CD1c-positive myeloid dendritic cell (primary cell): ENCODE measurements at regions not wholly inside any gene's neighbourhood (a gene's known extent, or its start where the extent isn't known, plus 50 kb on each side); places are given as distances from the start of the nearest gene placed in this dataset.
"Not testable (repeated sequence)": the region's sequence is repeated elsewhere in the genome, so short reads cannot be mapped to it uniquely, and the experiment has no call there.

Experiments used
- DNase-seq: peaks from one replicate; pipeline ENCODE4 v3.0.0-alpha.2; 2016; ENCODE audit errors: extremely low spot score

DNA sequence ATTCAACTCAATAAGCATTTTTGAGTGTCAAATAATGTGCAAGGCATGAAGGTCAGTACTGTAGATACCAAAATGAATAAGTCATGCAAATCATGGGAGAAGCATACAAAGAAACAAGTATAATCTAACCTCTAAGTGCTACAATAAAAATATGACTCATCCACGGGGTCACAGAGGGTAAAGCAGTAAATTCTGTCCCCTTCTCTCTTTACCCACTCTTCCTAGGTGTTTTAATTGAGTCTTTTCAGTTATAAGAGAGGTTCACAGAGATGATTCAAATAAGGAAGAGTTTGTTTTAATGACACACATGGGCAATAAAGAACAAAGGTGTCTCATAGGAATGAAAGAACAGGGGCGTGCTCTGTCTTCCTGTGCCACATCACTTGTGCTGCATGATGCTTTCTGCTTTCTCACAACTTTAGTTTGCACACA is 71.5 kb upstream of the DAAM1 start:
- no peak for DNase-seq

DNA sequence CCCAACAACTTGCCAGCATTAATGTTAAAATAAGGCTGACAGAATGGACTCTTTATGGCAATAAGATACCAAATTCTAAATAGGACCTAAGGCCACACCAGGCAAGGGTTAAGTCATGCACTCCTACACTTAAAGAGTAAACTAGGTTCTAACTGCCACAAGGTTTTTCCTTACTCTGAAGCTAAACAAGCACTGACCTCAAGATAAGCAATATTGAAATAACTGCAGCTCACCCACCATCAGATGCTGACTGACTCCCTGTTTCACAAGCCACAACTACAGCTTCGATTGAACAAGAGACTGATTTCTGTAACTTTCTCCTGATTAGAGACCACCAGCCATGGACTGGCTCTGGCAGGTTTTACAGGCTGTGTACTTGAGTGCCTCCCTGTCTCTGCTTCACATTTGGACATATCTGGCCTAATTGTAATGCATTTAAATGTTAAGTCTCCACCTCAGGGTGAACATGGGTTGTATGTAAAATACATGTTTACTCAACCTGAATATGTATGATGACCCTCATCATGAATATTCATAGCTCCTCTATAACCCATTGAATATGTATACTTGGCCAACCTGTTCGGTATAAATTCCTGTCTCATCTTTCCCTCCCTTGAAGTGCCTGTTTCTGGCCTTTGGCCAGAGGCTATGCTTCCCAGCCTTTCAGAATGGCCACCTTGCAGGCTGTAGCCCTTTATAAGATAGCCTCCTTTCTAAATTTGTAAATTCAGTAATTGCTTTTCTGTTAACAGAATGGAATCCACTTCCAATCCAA is 70.5 kb upstream of the DAAM1 start:
- no peak for DNase-seq

DNA sequence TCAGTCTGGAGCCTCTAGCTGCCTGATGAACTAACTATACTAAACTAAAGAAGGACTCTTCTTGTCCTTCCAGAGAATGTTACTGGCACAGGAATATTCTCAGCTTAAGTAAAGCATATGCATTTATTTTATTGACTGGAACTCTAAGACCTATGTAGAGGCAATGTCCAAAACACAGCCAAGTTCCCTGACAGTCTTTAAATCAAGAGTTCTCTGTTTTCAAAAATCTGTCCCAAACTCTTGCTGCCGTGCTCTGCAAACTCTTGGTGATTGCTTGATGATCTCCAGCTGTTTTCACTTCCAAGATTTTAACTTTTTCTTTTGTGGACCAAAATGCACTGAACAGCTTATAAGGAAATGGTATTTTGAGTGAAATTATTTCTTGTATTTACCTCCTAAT is 67.5 kb upstream of the DAAM1 start:
- no peak for DNase-seq

DNA sequence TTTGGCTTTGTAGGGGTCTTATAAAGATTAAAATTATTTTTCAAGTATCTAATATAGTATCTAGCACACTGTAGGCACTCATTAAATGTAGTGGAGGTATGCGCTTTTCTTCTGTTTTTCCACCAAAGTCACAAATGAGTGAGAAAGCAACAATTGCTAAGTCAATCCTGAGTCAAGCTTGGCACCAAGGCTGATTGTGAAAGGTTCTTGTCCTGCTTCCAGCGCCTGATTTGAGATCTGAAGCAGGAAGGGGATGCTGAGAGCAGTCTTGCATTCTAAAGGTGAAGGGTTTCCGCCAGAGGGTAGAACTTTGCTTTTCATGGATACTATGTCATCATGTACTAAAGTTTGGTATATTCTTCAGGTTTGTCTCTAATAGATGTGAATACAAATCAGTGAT is 64.9 kb upstream of the DAAM1 start:
- no peak for DNase-seq

DNA sequence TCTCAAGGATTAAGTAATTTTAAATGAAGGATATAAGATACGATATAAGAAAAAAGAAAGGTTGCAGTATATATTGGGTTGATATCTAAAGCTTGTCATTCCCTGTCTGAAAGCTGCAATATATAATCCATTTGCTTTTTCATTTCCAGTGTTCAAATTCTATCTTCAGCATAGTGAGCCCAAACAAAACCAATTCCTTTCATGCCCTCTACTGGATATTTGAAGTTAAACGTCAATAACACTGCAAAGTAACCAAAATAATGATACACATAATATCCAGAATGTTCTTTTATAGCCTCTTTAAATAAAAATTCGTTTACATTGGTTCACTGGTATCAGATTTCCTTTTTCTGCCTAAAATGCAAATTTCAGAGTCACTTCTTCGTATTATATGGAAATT is 64.5 kb upstream of the DAAM1 start:
- no peak for DNase-seq

DNA sequence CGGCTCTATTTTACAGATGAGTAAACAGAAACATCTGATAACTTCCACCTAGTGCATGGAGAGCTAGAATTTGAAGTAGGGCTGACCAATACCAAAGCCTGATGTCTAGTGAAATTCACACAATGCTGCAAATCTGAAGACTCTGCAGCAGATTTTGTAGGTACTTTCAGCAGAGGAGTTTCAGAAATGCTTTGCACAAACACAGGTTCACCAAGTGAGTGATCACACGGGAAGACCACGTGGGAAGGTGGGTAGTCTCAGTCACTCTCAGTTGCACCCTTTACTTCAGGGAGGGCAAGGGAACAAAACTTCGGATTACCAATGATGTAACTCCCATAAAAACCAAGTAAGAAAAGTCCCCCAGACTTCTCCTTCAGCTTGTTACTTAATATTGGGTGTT is 63.3 kb upstream of the DAAM1 start:
- no peak for DNase-seq

DNA sequence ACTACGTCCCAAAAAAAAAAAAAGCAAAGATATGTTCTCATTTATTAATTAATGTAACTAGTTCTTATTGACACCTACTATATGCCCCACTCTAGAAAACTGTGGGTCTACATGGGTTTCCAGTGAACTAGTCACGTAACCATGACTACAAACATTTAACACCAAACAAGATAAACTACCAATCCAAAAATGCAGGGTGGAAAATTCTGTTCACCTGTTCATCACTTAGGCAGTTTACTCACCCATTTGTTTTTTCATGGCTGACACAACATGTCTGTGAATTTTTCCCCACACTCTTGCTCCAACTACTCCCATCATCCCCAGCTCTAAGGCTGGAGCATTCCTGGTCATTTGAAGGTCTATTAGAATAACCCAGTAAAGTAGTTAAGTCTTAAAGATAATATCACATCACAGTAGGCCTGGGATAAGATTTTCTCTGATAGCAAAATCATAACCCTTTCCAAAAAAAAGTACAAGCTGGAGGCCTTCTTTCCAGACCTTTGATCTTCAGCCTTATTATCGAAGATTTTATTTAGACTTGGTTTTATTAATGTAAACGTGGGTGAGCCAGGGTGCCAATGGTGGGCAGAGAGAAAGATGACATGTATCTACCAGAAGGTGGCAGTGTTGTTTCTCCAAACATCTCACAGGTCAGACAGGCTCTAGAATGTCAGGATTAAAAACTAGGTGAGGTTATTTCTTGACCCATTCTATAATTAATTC is 61.6 kb upstream of the DAAM1 start:
- peak; percentile 73 for DNase-seq

DNA sequence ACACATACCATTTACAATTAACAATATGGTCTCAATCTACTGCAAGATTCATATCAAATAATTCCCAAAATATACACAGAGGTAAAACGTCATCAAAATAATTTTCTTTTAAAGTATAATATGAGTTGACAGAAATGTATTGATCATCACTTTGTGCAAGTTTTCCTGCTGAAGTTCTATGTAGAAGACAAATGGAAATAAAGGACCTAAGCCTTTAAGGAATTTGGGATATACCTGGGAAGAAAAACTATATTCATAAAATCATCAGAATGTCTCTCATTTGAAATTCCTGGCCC is 61.1 kb upstream of the DAAM1 start:
- DNase-seq, result no peak

DNA sequence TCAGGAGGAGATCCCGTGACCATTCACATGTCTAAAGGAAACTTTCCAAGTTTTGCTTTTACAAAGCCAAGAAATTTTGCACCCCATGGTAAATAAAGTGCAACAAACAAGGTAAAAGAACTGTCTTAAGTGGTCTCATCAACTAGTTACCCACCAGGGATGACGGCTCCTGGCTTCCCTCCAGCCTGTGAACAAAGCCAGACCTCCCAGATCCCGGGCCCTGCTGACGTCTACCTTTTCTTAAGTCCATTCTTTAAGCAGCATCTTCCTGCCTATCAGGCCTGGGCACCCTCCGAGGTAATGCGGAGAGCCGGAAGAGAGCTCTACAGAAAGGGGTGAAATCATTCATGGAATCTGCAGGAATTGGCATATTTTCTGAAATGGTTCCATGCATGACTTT is 58.0 kb upstream of the DAAM1 start:
- no peak for DNase-seq

DNA sequence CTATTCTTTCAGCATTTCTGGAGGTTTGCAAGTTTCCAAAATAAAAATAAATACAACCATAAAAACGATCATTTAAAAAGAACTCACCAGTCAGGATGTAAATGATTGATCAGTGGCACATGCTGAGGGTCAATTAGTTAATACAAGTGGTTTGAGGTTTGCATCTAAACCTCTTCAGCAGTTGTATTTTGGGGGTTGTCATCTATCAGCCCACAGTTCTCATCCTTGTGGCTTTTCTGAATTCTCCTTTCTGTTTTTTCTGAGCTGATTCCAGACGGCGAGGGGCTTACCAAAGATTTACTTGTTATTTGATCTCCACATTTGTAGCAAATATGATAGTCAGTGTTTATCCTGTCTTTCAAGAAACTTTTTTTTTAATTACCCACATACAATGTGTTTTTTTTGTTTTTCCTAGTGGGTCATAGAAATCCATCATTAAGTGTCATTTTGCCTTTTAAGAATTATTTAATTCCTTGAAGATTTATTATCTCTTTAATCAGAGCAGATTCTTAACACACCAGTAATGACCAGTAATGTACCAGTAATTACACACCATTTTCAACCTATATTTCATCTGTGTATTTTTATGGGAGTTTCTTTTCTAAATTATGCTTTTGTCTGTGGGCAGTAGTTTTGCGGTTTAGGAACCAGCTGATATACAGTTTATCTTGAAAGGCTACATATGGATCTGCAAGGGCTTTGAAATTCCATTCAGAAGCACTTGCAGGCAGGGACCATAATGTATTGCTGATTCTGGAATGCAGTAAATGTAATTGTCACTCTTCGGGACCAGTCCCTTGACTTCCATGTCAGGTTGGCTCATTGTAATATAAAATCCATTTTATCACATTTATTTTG is 56.3 kb upstream of the DAAM1 start:
- no peak for DNase-seq

DNA sequence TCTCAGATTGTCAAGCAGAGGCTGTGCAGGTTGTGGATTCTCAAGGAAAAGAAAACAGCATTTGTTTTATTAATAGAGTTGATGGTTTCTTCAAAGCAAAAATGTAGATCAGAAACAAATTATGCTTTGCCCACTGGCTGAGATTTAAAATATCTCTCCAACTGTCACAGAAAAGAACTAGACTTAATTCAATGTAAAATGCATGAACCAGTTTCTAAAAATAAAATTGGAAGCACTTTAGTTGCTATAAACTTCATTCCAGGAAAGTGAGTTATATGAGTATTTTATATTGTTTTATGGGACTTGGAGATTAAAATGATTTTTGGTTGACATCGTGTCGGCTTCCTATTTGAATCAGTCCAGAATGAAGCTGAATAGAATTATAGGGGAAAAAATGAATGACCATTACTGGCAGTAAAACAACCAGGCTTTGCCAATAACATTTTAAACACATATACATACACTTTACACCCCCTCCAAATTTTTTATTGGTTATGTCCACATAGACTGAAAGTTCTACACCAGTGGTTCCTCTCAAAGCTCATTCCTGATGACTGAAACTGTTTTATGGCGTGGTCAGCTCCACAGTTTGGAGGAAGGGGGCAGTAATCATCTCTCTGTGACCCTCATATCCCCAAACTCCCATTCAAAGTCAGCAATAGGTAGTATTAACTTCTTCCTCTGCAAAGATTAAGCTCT is 55.5 kb upstream of the DAAM1 start:
- no peak for DNase-seq

DNA sequence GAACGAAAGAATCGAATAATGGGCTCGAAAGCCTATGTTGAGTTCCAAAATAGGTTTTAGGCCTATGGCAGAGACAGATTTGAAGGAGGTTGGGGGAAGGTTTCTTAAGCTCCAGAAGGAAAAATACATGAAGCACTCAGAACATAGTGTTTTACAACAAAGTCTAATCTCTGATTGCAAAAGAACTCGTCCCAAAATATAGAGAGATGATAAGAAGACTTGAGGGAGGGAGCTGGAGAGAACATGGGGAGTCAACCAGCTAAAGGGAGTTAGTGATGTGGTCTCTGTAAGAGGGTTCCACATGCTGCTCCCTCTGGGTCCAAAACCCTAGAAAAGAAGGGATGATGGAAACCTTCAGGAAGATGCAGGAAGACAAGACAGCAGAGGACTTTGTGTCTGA is 54.8 kb upstream of the DAAM1 start:
- no peak for DNase-seq

DNA sequence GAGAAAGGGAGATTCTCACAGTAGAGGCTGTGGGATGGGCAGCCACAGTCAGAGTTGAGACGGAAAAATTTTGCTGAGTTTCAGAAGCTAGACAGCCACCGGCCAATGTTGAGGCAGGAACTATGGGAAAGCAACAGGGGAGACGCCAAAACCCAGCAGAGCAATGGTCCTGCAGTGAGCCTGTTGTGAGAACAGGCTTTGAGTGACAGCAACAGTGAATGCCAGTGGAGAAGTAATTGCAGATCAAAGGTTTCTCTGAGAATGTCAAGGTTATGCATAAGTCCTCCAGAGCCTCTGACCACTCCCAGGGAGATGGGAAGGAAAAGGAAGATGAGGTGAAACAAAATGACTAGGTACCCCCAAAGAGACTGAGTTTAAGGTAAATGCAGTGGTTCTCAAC is 54.2 kb upstream of the DAAM1 start:
- no peak for DNase-seq

DNA sequence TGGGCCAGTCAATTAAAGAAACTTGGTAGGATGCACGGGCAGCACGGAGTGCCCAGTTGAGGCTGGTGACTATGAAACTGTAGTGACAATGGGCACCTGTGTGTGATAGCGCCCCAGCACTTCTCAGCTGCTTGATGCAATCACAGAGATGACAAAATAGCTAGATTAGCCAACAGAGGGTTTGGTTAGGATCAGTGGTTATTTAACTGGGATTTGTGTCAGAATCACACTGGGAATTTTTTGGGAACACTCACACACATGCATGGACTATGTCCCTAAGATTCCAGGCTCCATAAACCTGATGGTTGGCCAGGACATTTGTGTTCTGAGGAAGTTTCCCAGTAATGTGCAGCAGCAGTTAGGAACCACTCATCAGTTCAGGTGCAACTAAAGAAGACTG is 51.2 kb upstream of the DAAM1 start:
- no peak for DNase-seq

DNA sequence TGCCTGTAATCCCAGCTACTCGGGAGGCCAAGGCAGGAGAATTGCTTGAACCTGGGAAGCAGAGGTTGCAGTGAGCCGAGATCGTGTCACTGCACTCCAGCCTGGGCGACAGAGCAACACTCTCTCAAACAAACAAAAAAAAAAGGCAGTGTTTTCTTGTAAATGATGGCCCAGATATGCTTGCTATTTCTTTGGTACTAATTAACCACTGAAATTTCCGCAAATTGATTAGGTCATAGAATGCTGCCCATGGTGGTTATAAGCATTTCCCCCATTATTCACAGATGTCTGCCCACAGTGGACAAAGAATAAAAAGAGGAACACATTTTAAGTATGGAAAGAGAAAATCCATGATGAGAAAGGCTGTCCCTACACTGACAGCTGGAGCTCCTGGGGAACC is 49.9 kb upstream of the DAAM1 start:
- DNase-seq, result not testable (repeated sequence)
